Activated CD4-positive, alpha-beta T cell treated with anti-CD3 and anti-CD28 coated beads, Interleukin-2, amount 50 U/mL, for 1 hour (primary cell): ENCODE measurements at regions not wholly inside any gene's neighbourhood (a gene's known extent, or its start where the extent isn't known, plus 50 kb on each side); places are given as distances from the start of the nearest gene placed in this dataset.

ENCODE experiments used
- DNase-seq: peaks from one replicate; pipeline ENCODE4 v3.0.0-alpha.2; 2020

DNA sequence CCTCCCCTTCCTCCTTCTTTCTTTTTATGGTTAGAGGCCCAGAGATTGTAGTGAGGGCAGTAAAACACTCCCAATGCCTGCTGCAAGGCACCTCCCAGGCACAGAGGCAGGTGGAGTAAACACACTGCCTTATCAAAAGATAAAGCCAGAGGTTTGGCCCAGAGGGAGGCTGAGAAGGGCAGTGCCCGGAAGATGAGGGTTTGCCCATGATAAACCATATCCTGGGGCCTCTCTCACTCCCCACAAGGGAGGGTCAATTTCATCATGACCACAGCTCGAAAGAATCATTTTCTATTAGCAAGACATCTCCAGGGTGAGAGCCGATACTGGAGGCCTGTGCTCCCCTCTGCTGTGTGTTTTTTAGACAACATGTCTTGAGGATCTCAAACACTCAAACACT lies 98.5 kb upstream of the FAM9C start:
- DNase-seq: no peak

DNA sequence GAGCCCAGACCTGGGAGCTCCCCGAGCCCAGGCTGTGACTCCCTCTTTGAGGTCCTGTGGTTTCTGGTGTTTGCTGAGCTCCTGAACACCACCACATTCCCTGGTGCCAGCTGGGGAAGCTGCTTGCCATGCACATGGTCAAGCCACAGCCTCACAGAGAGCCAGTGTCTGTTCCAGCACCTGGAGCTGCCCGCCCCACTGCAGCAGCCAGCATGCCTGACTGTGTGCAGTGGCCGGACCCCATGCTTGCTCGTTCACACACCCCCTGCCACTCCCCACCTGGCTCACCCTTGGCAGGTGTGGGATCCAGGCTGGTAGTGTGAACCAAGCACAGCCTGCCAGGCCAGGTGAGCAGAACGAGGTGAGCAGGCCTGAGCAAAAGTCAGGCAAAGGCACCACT lies 95.6 kb upstream of the FAM9C start:
- DNase-seq: no peak

- DNase-seq: no peak
Observed at GRCh38 chrX:13131396-13132137, 87.1 kb upstream of the FAM9C start.

DNA sequence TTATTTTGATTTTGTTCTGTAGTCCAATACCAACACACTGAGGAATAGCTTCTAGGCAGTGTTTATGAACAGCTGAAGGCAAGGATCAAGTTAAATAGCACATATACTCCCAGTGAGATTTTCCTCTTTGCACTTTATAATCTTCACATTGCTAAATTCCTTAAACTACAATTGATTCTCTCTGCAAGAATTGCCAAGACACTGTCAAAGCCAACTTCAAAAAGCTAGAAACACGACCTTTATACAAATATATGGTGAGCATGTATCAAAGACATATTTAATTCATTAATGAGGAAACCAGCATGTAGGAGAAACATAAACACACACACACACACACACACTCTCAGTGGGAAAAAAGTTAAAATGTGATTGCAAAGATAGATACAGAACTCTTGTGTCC lies 86.4 kb upstream of the FAM9C start:
- no peak for DNase-seq

DNA sequence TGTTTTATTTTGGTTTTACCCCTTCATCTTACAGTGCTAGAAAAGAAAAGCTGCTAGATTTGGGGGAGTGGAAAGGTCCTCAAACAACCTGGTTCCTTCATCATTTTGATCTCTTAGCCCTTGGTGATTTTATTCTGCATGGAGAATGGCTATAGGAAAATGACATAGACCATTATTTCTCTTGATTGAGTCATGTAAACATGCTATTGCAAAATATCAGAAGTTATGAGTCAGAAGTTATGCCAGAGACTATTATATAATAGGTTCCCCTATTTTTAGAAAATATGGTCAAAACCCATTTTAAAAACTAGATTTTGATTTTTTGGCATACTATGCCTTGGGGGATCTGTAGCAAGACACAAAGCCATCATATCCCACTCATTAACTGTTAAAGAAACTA lies 83.7 kb upstream of the FAM9C start:
- no peak for DNase-seq

- no peak for DNase-seq
Observed at GRCh38 chrX:13126775-13127174, 82.4 kb upstream of the FAM9C start.

DNA sequence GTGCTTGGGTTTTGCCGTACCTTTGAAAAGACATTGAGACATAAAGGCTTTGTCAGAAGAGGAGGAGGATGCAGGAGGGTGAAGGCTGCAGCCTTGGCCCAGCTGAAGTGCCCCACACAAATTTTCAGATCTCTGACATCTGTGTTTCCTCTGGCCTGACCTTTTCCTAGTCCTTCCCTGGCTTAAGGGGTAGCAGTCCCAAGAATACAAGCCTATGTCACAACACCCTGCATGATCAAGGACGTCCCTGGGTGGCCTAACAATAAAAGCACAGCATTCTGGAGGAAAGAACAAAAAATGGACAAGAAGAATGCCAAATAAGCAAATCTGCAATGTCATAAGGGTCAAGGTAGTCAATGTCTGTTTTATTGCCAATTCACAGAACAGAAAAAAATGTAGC lies 80.8 kb upstream of the FAM9C start:
- no peak for DNase-seq

- DNase-seq: no peak
Observed at GRCh38 chrX:13123857-13124345, 79.5 kb upstream of the FAM9C start.

GRCh38 chrX:13123247-13123856 lies 78.9 kb upstream of the FAM9C start:
- DNase-seq: no peak

DNA sequence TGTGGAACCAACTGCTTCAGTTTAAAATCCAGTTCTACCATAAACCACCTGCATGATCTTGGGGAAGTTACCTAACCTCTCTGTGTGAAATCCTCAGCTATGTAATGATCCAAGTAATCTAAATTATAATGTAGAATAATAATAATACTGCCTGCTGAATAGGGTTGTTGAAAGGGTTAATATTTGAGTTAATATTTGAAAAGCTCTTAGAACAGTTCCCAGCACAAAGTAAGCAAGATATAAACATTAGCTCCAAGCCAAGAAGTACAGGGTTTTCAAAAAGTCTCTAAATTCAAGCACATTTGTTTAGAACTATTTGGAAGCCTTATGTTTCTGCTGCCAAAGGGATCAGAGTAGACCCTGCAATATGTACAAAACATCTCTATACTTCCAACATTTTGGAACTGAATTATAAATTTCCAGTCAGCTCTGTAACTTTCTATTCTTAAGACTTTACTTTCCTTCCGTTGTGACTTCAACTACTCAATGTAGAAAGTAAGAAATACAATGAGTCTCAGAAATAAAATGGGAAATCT lies 76.7 kb upstream of the FAM9C start:
- no peak for DNase-seq

- DNase-seq: no peak
Observed at GRCh38 chrX:13120017-13120416, 75.6 kb upstream of the FAM9C start.

- DNase-seq: no peak
Observed at GRCh38 chrX:13119386-13119785, 75.0 kb upstream of the FAM9C start.

DNA sequence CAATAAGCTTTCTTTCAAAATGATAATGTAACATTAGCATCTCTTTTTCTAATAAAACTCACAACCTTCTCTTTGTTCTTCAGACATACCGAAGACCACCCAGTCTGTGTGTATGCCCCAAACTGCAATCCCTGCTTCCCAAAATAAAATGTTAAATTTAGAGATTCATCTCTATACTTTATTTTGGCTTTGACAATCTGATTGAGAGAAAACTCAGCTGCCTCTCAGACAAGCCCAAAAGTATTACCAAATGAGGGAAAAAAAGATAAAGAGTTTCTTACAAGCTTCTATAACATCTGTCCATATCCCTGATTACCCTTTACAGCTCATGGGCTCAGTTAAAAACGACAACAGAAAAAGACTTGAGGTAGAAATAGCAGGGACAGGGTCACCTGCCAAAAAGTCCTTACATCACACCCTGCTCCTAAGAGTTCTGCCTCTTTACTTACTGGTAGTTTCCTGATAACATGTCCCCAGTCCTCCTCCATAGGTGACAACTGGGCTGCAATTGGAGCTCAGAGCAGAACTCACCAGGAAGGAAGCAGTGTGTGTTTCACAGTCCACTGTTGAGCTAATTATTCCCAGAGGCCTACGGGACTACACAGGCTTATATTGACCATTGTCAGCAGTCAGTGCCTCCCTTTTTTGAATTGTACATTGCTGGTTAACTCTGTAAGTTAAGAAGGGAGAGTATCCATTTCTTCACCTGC lies 70.9 kb upstream of the FAM9C start:
- DNase-seq: no peak

GRCh38 chrX:13112499-13112898 lies 68.1 kb upstream of the FAM9C start:
- no peak for DNase-seq

DNA sequence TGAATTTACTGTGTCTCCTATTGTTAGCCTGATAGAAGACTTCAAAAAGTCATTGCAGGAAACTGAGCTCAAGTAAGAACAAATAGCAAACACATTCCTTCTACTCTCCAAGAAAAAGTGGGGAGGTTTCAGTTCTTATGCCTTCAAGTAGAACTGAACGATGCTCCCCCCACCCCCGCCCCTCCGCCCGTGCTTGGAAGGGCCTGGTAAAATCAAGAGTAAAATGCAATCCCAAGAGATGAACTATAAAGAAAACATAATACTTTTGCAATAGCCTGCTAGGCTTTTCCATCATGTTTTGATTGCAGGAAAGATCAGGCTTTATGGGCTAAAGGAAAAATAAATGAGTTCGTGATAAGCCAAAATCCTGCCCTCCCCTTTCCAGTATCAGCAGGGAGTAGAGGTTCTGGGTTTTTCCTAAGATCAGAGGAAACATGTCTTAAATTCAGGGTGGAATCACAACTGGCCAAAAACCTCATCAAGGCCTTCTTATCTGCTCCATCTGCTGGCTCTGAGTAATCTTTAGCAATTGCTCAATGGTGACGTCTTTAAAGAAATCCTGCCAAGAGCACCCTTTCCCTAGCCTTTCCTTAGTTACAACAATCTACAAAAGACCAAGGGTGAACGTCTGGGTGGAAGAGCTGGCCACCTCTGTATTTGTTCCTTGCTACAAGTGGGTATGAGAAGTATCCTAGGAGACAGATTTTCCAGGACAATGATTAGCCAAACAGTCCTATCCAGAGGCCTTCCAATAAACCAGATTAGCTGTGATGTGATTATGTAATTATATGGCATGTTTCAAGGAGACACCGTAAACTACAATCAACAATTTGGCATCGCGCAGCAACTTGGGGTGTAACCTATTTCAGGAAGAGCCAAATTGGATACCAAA lies 66.3 kb upstream of the FAM9C start:
- no peak for DNase-seq

DNA sequence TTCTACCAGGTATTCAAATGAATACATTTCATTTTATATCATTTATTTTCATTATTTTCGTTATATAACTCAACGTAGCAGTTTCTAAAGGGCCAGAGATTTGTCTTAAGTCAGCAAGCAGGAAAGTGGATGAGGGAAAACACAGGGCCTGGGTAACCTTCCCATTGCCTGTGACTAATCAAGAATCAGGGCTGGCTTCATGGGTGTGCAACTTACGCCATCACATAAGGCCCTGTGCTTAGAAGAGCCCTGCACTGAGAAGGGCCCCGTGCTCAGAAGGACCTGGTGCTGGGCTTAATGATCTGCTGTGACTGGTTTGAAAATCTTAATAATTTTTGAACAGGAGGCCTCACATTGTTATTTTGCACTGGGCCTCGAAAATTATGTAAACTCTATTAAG lies 65.4 kb upstream of the FAM9C start:
- DNase-seq: no peak

DNA sequence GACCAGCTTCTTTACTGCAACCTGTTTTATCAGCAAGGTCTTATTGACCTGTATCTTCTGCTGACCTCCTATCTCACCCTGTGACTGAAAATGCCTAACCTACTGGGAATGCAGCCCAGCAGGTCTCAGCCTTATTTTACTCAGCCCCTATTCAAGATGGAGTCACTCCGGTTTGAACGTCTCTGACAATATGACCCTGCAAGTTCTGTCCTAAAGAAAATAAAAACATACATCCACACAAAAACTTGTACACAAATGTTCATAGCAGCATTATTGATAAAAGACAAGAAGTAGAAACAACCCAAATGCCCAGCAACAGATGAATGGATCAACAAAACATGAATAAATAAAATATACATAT lies 59.5 kb upstream of the FAM9C start:
- no peak for DNase-seq

DNA sequence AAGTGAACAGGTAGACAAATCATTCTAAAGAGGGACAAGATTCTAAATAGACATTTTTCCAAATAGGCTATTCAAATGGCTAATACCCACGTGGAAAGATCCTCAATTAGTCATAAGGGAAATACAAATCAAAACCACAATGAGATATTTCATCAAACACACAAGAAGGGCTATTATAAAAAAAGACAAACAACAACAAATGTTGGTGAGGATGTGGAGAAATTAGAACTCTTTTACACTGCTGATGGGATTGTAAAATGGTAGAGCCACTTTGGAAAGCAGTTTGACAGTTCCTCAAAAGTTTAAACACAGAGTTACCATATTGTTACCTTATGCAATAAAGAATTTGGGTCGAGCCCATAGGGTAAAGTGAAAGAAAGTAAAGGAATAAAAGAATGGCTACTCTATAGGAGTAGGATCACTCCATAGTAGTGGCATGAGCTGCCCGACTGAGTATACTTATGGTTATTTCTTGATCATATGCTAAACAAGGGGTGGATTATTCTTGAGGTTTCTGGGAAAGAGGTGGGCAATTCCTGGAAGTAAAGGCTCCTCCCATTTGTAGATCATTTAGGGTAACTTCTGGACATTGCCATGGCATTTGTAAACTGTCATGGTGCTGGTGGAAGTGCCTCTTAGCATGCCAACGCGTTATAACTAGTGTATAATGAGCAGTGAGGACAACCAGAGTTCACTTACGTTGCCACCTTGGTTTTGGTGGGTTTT lies 58.9 kb upstream of the FAM9C start:
- DNase-seq: no peak

DNA sequence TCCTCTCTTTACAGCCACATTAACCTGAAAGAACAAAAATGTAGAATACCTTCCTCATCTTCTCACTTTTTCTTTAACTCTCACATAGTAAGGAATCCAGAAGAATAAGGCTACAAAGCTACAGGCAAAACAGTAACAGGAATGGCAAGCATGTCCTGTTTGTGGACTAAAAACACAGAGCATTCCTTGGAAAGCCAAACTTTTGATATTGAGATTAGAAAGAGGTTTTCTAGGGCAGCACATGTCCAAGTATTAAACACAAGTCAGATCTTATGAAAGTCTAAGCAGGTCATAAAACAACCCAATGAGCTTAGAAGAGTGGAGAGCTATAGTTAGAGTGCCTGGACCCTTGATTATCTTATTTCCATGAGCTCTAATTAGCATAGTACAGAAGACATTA lies 58.2 kb upstream of the FAM9C start:
- DNase-seq: no peak

- peak; percentile 53 for DNase-seq
Observed at GRCh38 chrX:13101441-13102139, 57.2 kb upstream of the FAM9C start.

- DNase-seq: no peak
Observed at GRCh38 chrX:13099121-13099520, 54.7 kb upstream of the FAM9C start.

- DNase-seq: no peak
Observed at GRCh38 chrX:13096728-13097127, 52.3 kb upstream of the FAM9C start.
